ELF-1 (cell line): ENCODE measurements at regions not wholly inside any gene's neighbourhood (a gene's known extent, or its start where the extent isn't known, plus 50 kb on each side); places are given as distances from the start of the nearest gene placed in this dataset.
"Not testable (repeated sequence)": the region's sequence is repeated elsewhere in the genome, so short reads cannot be mapped to it uniquely, and the experiment has no call there.

Source experiments
- DNase-seq: peaks from one replicate; pipeline ENCODE4 v3.0.0-alpha.2; 2016; ENCODE audit warnings: low read depth, low spot score

GRCh38 chr2:12616456-12617156, 100.1 kb upstream of the TRIB2 start:
- DNase-seq = no peak

GRCh38 chr2:12617366-12617765, 99.4 kb upstream of the TRIB2 start:
- DNase-seq = no peak

GRCh38 chr2:12617853-12618252, 98.9 kb upstream of the TRIB2 start:
- no peak for DNase-seq

- DNase-seq = no peak
Measured at GRCh38 chr2:12618576-12618975, 98.2 kb upstream of the TRIB2 start.

GRCh38 chr2:12619975-12620374, 96.8 kb upstream of the TRIB2 start:
- DNase-seq = no peak

- DNase-seq = no peak
Measured at GRCh38 chr2:12620759-12621158, 96.0 kb upstream of the TRIB2 start.

- DNase-seq = no peak
Measured at GRCh38 chr2:12623051-12623450, 93.7 kb upstream of the TRIB2 start.

GRCh38 chr2:12624384-12624783, 92.4 kb upstream of the TRIB2 start:
- no peak for DNase-seq

- DNase-seq = peak; percentile 85
Measured at GRCh38 chr2:12624905-12625598, 91.7 kb upstream of the TRIB2 start.

GRCh38 chr2:12628541-12628940, 88.2 kb upstream of the TRIB2 start:
- DNase-seq = not testable (repeated sequence)

- DNase-seq = no peak
Measured at GRCh38 chr2:12636837-12637581, 79.7 kb upstream of the TRIB2 start.

GRCh38 chr2:12637754-12638153, 79.0 kb upstream of the TRIB2 start:
- no peak for DNase-seq

GRCh38 chr2:12641441-12641840, 75.3 kb upstream of the TRIB2 start:
- DNase-seq = no peak

- peak; percentile 25 for DNase-seq
Measured at GRCh38 chr2:12642332-12642731, 74.4 kb upstream of the TRIB2 start.

GRCh38 chr2:12642859-12643258, 73.9 kb upstream of the TRIB2 start:
- no peak for DNase-seq

GRCh38 chr2:12649602-12650400, 66.9 kb upstream of the TRIB2 start:
- DNase-seq = no peak

GRCh38 chr2:12651641-12652040, 65.1 kb upstream of the TRIB2 start:
- DNase-seq = no peak

GRCh38 chr2:12652723-12653122, 64.0 kb upstream of the TRIB2 start:
- DNase-seq = no peak

- no peak for DNase-seq
Measured at GRCh38 chr2:12657560-12657959, 59.2 kb upstream of the TRIB2 start.

GRCh38 chr2:12658310-12658945, 58.3 kb upstream of the TRIB2 start:
- DNase-seq = no peak

- DNase-seq = no peak
Measured at GRCh38 chr2:12661489-12661888, 55.2 kb upstream of the TRIB2 start.
